ENCODE measurements at regions not wholly inside any gene's neighbourhood (a gene's known extent, or its start where the extent isn't known, plus 50 kb on each side); places are given as distances from the start of the nearest gene placed in this dataset.

GRCh38 chr4:138702190-138702824, 313.3 kb upstream of the NOCT start:
- FAIRE-seq: no peak

GRCh38 chr4:138698641-138699040, 316.9 kb upstream of the NOCT start:
- FAIRE-seq: no peak
- no peak for DNase-seq (ENCODE audit: low spot score in 2 of 2)

More at GRCh38 chr4:138702190-138702824, 313.3 kb upstream of the NOCT start:
- no peak for DNase-seq (ENCODE audit: low spot score in 2 of 2)

- FAIRE-seq (no peak), DNase-seq (ENCODE audit: low spot score in 2 of 2) (no peak)
These were observed 317.7 kb upstream of the NOCT start for GRCh38 chr4:138697851-138698250.

- FAIRE-seq: no peak
These were observed 318.8 kb upstream of the NOCT start for GRCh38 chr4:138696771-138697170.

GRCh38 chr4:138696058-138696457, 319.5 kb upstream of the NOCT start:
- FAIRE-seq (no peak), DNase-seq (ENCODE audit: low spot score in 2 of 2) (no peak)

More at GRCh38 chr4:138696771-138697170, 318.8 kb upstream of the NOCT start:
- no peak for DNase-seq (ENCODE audit: low spot score in 2 of 2)

GRCh38 chr4:138693526-138693925, 322.1 kb upstream of the NOCT start:
- FAIRE-seq: no peak
- no peak for DNase-seq (ENCODE audit: low spot score in 2 of 2)

GRCh38 chr4:138692411-138692810, 323.2 kb upstream of the NOCT start:
- no peak for FAIRE-seq
- no peak for DNase-seq (ENCODE audit: low spot score in 2 of 2)

GRCh38 chr4:138689593-138689992, 326.0 kb upstream of the NOCT start:
- FAIRE-seq (no peak), DNase-seq (ENCODE audit: low spot score in 2 of 2) (no peak)

- DNase-seq (ENCODE audit: low spot score in 2 of 2) (no peak), FAIRE-seq (no peak)
These were observed 326.4 kb upstream of the NOCT start for GRCh38 chr4:138689187-138689586.

- DNase-seq (ENCODE audit: low spot score in 2 of 2) (no peak), FAIRE-seq (no peak)
These were observed 327.0 kb upstream of the NOCT start for GRCh38 chr4:138688408-138689085.

GRCh38 chr4:138686106-138686835, 329.3 kb upstream of the NOCT start:
- no peak for FAIRE-seq
- DNase-seq (ENCODE audit: low spot score in 2 of 2): no peak

- FAIRE-seq (no peak), DNase-seq (ENCODE audit: low spot score in 2 of 2) (no peak)
These were observed 330.3 kb upstream of the NOCT start for GRCh38 chr4:138685316-138685715.

- DNase-seq (ENCODE audit: low spot score in 2 of 2) (peak; percentile 29 to 53), FAIRE-seq (peak; percentile 95)
These were observed 334.5 kb upstream of the NOCT start for GRCh38 chr4:138680989-138681604.

GRCh38 chr4:138680256-138680655, 335.3 kb upstream of the NOCT start:
- DNase-seq (ENCODE audit: low spot score in 2 of 2) (no peak), FAIRE-seq (no peak)

GRCh38 chr4:138678985-138679746, 336.4 kb upstream of the NOCT start:
- no peak for FAIRE-seq

GRCh38 chr4:138677748-138678147, 337.8 kb upstream of the NOCT start:
- no peak for FAIRE-seq
- no peak for DNase-seq (ENCODE audit: low spot score in 2 of 2)

More at GRCh38 chr4:138678985-138679746, 336.4 kb upstream of the NOCT start:
- DNase-seq (ENCODE audit: low spot score in 2 of 2): no peak

- FAIRE-seq (no peak), DNase-seq (ENCODE audit: low spot score in 2 of 2) (no peak)
These were observed 338.4 kb upstream of the NOCT start for GRCh38 chr4:138677212-138677611.

- DNase-seq (ENCODE audit: low spot score in 2 of 2) (no peak), FAIRE-seq (no peak)
These were observed 339.9 kb upstream of the NOCT start for GRCh38 chr4:138675685-138676084.

- no peak for FAIRE-seq
- no peak for DNase-seq (ENCODE audit: low spot score in 2 of 2)
These were observed 341.4 kb upstream of the NOCT start for GRCh38 chr4:138674209-138674608.

- DNase-seq (ENCODE audit: low spot score in 2 of 2) (no peak), FAIRE-seq (no peak)
These were observed 342.5 kb upstream of the NOCT start for GRCh38 chr4:138673053-138673452.
